ENCODE measurements at regions not wholly inside any gene's neighbourhood (a gene's known extent, or its start where the extent isn't known, plus 50 kb on each side); places are given as distances from the start of the nearest gene placed in this dataset.

- ChIA-PET POLR2A (no interaction called here), CTCF (no interaction called here)
- DNase-seq (ENCODE audit: extremely low spot score), result no peak
- TF ChIP-seq CTCF (IDR thresholded peaks at IDR 0.05; ENCODE audit: control extremely low read depth, extremely low read depth, low read depth, missing control alignments), result no peak
Measured at GRCh38 chr1:55468142-55468795, 253.1 kb upstream of the USP24 start.

- ChIA-PET CTCF (no interaction called here), POLR2A (no interaction called here)
- no peak for DNase-seq (ENCODE audit: extremely low spot score)
- no peak for TF ChIP-seq CTCF (IDR thresholded peaks at IDR 0.05; ENCODE audit: control extremely low read depth, extremely low read depth, low read depth, missing control alignments)
Measured at GRCh38 chr1:55466921-55467320, 251.8 kb upstream of the USP24 start.

GRCh38 chr1:55466373-55466772 lies 251.2 kb upstream of the USP24 start:
- ChIA-PET CTCF (no interaction called here), POLR2A (no interaction called here)
- no peak for TF ChIP-seq CTCF (IDR thresholded peaks at IDR 0.05; ENCODE audit: control extremely low read depth, extremely low read depth, low read depth, missing control alignments)
- DNase-seq (ENCODE audit: extremely low spot score), result no peak

GRCh38 chr1:55464550-55464949 lies 249.4 kb upstream of the USP24 start:
- POLR2A ChIA-PET, result no interaction called here
- CTCF ChIA-PET, result interaction anchor here (0.7 to 1.5 kb wide), 5 partner anchors 12 to 89 kb away, joined by 3 to 6 read pairs (median 3); no protein-coding TSS in a partner anchor
- no peak for DNase-seq (ENCODE audit: extremely low spot score)
- TF ChIP-seq CTCF (IDR thresholded peaks at IDR 0.05; ENCODE audit: control extremely low read depth, extremely low read depth, low read depth, missing control alignments), result no peak

- ChIA-PET CTCF (interaction anchor here (0.7 to 1.5 kb wide), 4 partner anchors 14 to 88 kb away, joined by 3 to 6 read pairs (median 3); no protein-coding TSS in a partner anchor), POLR2A (no interaction called here)
- no peak for DNase-seq (ENCODE audit: extremely low spot score)
Measured at GRCh38 chr1:55463814-55464475, 248.8 kb upstream of the USP24 start.

GRCh38 chr1:55457874-55458273 lies 242.7 kb upstream of the USP24 start:
- ChIA-PET CTCF (no interaction called here), POLR2A (no interaction called here)
- no peak for TF ChIP-seq CTCF (IDR thresholded peaks at IDR 0.05; ENCODE audit: control extremely low read depth, extremely low read depth, low read depth, missing control alignments)
- DNase-seq (ENCODE audit: extremely low spot score), result no peak

More at GRCh38 chr1:55463814-55464475, 248.8 kb upstream of the USP24 start:
- TF ChIP-seq CTCF (IDR thresholded peaks at IDR 0.05; ENCODE audit: control extremely low read depth, extremely low read depth, low read depth, missing control alignments), result no peak

All from GM10248 (cell line).